ENCODE measurements at regions not wholly inside any gene's neighbourhood (a gene's known extent, or its start where the extent isn't known, plus 50 kb on each side); places are given as distances from the start of the nearest gene placed in this dataset.

- TF ChIP-seq GATA3 (IDR thresholded peaks at IDR 0.05; ENCODE audit: low read depth, low read length) (no peak), GATA2 (IDR thresholded peaks at IDR 0.05; ENCODE audit: low read depth, low read length) (no peak)
Observed at GRCh38 chr2:31762085-31762484, 181.3 kb upstream of the SRD5A2 start.
